NOMO-1 treated with DMSO at 0.1 percent for 48 hours (cell line): ENCODE measurements at regions not wholly inside any gene's neighbourhood (a gene's known extent, or its start where the extent isn't known, plus 50 kb on each side); places are given as distances from the start of the nearest gene placed in this dataset.

Experiments
- DNase-seq: peaks from one replicate; lab custom pipeline; 2025; ENCODE audit not compliant: unreplicated experiment; lab: John Stamatoyannopoulos, UW

GRCh38 chr4:3852309-3852708 lies 86.1 kb downstream of the ADRA2C start:
- no peak for DNase-seq

DNA sequence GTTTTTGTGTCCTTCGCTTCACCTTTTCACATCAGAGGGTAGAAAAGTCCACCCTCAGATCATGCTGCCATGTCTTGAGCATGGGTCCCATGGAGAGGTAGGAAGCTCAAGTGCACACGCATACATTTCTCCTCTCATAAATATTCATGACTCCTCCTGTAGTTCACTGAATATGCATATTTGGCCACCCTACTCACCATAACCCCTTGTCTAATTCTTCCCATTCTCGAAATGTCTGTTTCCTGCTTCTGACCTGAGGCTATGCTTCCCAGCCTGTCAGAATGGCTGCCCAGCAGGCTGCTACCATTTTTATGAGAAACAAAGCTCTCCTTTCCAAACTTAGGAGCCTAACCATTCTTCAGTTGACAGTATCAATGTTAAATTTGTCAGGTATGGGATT lies 86.5 kb downstream of the ADRA2C start:
- DNase-seq = no peak

- no peak for DNase-seq
Measured at GRCh38 chr4:3853388-3854035, 87.3 kb downstream of the ADRA2C start.

DNA sequence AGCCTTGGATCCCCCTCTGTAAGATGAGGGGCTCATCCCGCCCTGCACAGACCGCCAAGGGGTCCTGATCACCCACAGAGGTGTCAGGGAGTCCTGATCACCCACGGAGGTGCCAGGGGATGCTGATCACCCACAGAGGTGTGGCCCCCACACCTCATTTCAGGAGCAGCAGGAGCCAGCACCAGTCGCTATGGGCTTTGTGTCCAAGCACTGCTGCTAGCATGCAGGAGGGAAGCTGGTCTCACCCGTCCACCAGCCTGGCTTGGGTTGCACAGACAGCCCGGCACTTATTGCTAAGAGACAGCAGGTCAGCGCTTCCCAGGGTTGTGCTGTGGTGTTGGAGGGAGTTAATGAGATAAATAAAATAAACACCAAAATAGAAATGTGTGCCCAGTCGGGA lies 88.5 kb downstream of the ADRA2C start:
- no peak for DNase-seq

DNA sequence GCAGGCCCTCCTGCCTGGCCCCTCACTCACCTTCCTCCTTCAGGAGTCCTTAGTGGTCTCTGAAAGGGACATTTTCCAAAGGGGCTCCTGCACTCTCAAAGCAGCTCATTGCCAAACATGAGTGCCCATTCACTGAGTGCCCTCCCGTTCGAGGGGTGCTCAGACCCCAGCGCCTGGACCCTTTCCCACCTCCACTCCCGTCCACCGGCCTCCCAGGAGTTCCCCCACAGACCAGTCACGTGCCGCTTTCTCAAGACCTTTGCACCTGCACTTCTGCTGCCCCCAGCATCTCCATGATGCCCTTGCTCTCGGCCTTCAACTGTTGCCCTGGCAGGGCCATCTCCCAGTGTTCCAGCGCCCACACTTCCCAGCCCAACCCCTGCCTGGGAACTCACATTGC lies 89.5 kb downstream of the ADRA2C start:
- no peak for DNase-seq

GRCh38 chr4:3856604-3857204 lies 90.5 kb downstream of the ADRA2C start:
- DNase-seq = no peak

DNA sequence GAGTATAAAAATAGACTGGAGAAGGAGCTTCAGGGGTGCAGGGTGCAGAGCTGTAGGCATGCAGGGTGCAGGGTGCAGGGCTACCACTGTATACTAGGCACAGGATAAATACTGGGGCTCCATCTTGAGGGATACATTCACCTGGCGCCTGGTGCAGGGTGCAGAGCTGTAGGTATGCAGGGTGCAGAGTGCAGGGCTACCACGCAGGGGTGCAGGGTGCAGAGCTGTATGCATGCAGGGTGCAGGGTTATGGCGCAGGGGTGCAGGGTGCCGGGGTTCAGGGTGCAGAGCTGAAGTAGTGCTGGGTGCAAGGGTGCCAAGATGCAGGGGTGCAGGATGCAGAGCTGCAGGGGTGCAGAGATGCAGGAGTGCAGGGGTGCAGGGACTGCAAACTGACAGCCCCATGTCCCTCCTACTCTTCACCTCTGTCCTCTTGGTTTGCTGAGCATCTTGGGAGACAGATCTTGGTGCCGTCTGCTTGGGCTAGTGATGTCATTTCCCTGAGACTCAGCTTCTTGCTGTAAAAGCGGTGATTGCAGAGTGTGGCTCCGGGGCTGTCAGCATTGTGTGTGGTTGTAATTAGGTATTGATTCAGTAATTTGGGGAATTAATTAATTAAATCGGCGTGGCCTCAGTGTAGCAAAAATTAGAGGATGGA lies 91.2 kb downstream of the ADRA2C start:
- DNase-seq = no peak

GRCh38 chr4:3858046-3858730 lies 92.0 kb downstream of the ADRA2C start:
- no peak for DNase-seq

DNA sequence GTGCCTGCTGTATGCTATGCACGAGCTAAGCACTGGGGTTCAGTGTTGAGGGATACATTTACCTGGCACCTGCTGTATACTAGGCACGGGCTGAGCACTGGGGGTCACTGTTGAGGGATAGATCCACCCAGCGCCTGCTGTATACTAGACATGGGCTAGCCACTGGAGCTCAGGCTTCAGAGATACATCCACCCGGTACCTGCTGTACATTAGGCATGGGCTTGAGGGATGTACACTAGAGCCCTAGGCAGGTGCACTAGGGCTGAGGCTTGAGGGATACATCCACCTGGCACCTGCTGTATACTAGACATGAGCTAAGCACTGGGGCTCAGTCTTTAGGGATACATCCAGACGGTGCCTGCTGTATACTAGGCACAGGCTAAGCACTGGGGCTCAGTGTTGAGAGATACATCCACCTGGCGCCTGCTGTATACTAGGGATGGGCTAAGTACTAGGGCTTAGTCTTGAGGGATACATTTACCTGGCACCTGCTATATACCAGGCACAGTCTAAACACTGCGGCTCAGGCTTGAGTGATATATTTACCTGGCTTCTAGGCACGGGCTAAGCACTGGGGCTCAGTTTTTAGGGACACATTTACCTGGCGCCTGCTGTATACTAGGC lies 92.7 kb downstream of the ADRA2C start:
- DNase-seq = no peak

DNA sequence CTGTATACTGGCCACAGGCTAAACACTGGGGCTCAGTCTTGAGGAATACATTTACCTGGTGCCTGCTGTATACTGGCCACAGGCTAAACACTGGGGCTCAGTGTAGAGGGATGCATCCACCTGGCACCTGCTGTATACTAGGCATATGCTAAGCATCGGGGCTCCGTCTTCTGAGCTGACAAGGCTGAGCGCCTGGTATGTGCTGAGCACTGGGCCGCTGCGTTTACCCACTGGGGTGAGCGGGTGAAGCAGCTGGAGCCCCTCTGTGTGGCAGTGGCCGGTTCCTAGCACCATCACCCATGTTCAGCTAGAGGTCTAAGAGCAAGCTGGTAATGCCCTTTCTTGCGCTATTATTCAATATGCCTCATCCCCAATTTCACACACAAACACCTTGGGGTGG lies 93.4 kb downstream of the ADRA2C start:
- DNase-seq = no peak

GRCh38 chr4:3860061-3860912 lies 94.1 kb downstream of the ADRA2C start:
- DNase-seq = no peak

DNA sequence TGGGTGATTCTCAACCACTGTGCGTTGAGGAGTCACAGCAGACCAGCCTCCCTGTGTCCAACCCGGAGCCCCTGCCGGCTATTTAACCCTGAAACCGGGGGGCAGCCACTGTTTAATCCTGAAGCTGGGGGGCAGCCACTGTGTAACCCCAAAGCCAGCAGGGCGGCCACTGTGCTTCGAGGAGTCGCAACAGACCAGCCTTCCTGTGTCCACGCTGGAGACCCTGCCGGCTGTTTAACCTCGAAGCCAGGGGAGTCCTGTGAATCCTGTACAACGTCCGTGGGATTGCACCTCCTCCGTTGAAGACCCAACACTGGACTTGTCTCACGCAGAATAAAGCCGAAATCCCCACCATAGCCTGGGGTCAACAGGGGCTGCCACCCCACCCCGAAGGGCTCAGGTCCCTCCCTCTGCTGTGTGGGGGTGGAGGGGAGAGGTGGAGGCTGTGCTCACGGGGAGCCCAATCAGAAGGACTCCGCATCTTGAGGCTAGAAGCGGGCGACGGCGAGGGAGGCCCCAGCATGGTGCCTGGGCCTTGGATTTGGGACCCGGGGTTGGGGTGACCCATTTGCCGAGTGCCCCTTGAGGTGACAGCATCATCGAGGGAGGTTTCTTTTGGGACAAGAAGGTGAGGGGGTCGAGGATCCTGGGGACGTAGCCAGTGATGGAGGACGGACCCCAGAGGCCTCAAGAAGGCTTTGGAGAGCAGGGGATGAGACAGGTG lies 94.9 kb downstream of the ADRA2C start:
- no peak for DNase-seq

GRCh38 chr4:3861720-3862639 lies 95.8 kb downstream of the ADRA2C start:
- no peak for DNase-seq

DNA sequence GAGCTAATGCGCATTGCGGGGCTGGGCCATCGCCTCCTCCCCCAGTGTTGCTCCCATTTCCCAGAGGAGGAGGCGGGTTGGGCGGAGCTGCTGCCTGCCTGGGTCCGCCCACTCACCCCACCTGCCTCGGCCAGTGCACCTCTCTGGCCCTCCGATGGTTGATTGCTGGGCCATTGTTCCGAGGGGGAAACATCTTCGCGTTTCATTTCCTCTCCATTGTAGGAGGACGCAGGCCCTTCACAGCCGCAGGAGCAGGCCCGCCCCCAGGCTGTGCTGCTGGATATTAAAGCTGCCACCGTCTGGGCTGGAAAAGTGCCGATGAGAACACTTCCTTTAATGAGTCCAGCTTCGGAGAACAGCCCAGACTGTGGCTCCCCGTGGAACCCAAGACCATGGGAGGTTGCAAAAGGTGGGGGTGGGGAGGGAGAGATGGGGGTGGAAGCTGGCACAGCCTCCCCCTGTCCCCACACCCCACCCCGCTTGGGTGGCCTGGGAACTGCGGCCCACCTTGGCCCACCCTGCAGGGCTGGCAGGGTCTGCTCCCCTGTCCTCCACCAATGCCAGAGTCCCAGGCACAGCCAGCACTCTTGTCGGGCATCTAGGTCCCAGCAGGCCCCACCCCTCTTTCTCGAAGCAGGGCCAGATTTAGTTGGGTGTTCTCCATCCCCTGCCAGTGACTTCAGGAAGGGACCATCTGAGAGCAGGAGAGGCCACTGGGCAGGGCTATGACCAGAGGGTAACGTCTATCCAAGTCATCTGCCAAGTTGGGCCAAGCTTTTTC lies 96.6 kb downstream of the ADRA2C start:
- no peak for DNase-seq

DNA sequence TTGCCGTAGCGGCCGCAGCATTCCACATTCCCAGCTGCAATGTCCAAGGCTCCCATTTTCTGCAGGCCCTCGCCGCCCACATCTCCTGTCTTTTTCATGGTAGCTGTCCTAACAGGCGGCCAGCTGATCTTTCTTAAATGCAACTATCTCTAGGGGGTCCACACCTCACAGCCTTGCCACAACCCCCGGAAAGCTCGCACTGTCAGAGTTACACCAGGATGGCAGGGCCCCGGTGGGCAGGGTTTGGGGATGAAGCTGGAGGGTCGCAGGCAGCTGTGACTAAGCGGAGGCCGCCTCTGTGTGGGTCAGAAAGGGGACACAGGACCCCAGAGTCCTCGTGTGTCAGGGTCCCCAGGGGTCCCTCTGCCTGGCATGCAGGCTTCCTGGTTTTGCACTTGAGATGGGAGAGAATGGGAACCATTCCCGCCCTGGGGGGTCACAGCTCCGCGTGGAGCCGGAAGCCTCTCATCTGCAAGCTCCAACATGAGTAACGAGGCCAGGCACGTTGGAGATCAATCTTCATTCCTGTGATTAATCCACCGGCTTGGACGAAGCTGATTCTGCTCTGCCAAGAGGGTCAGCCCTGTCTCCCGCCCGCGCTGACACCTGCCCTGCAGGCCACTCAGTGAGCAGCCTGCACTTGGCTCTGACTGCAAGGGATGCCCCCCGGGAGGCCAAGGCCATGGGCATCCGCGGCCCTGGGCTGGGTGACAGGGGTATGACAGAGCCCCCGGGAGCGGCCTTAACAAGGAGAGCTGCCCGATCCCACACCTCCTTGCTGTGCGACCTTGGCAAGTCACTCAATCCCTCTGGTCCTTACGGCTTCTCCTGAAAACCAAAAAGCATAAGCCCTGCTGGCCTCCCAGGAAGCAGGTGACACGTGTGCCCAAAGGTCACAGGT lies 97.9 kb downstream of the ADRA2C start:
- no peak for DNase-seq

DNA sequence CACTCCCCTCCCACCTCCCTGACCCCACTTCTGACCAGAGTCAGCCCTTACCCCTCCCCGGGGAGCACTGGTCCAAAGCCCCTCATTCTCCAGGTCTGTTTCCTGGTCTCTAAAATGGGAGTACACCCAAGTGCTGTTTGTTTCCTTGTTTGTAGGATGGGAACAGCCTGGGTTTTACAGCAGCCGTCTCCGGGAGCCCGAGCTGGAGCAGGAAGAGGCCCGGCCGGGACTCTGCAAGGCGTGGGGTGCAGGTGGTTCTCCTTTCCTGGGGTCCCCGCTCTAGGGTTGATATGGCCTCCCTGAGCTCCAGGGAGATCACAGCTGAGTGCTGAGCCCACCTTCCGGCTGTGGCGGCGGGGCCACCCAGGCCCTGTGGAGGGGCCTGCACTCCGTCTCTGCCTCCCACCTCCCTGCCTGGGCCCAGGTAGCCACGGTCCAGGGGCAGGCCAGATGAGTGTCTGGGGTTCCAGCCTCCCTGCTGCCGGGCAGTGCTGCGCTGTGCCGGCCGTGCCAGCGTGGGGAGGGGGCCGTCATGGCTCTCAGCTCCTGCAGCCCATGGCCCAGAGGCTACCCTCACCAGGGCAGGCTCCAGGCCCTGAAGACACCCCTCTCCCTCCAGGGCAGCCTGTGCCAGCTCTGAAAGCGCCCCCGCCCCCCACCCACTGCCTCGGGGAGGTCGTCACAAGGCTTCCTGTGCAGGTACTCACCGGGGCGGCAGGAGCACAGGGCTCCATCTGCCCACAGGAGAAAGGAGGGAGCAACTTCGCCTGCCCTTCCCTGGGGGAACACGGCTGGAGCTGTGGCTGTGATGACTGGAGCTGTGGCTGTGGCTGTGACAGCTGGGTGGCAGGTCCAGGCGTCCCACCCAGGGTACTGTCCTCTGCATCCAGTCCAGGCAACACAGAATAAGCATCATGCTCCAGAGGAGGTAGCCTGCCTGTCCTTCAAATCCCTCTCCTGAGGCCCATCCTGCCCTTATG lies 98.8 kb downstream of the ADRA2C start:
- DNase-seq = no peak
